ENCODE measurements at regions not wholly inside any gene's neighbourhood (a gene's known extent, or its start where the extent isn't known, plus 50 kb on each side); places are given as distances from the start of the nearest gene placed in this dataset. TPM values are rescaled to one million over a fixed set of nuclear protein-coding genes. Genes with fewer than 3 reads are reported as not detected.
A peak's percentile ranks its signal among the peaks of the same experiment; 100 is the strongest.

DNA sequence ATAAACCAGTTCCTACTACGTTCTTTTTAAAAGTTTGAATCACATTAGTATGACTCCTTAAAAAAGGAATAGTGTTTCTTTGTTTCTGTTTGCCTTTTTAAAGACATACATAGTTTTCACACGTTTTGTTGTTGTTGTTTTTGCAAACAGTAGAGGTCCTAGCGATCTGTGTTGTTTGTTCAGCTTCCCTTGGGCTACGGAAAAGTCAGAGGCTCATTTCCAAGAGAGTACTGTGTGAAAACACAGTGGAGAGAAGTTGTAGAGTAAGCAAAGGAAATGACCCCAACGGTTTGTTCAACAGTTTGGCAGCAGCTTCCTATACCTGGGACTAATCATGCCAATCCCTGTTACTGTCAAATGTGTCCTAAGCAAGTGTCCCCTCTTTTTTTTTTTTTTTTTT, 87.1 kb upstream of the STEAP1 start:
- DNase-seq (ENCODE audit: low read depth): no peak

DNA sequence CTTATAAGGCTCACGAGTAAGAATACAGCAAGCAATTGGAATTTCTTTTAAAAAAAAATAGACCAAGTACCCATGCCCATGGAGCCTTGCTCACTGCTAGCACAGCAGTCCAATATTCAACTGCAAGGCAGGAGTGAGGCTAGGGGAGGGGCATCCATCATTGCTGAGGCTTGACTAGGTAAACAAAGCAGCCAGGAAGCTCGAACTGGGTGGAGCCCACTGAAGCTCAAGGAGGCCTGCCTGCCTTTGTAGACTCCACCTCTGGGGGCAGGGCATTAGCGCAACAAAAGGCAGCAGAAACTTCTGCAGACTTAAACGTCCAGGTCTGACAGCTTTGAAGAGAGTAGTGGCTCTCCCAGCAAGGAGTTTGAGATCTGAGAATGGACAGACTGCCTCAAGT, 84.0 kb upstream of the STEAP1 start:
- DNase-seq (ENCODE audit: low read depth): peak; percentile 50

DNA sequence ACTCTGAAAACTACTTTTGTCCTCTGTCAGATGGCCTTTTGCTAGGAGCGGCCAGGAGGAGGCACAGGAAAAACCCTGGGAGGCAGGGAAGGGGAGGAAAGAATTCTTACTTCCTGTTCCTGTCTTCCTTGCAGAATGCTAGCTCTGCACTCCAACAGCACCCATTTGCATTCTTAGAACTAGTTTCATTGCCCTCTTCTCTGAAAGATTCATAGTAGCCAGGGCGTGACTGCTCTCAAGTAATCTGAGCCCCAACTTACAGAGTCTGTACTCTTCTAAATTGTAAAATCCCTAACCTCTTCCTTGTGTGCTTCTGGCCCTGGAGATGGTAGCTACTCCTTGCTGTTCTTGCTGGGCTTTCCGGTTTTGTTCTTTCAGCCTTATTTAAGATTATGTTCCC, 75.3 kb upstream of the STEAP1 start:
- DNase-seq (ENCODE audit: low read depth): no peak

DNA sequence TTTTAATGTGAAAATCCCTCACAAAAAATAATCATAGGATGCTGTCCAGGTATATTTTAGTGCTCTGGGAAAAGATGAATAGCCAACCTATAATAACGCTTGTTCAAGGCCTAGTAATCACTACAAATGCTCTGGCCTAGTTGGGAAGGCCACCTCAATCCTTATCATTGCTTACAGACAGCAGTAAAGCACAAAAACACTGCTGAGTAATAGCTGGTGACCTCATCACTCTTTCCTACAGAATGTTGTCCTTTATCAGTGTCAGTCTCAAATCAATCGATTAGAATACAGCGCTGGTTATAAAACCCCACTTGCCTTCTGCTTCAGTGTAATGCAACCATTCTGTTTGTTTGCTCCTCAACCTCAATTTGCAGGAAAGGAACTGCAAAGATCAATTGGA, 72.6 kb upstream of the STEAP1 start:
- no peak for DNase-seq (ENCODE audit: low read depth)

DNA sequence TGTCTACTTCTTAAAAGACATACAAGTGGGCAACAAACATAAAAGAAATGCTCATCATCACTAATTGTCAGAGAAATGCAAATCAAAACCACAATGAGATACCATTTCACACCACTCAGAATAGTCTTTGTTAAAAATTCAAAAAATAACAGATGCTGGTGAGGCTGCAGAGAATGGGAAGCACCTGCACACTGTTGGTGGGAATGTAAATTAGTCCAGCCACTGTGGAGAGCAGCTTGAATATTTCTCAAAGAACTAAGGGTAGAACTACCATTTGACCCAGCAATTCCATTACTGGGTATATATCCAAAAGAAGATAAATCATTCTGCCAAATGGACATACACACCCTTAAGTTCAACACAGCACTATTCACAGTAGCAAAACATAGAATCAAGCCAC, 61.8 kb upstream of the STEAP1 start:
- no peak for DNase-seq (ENCODE audit: low read depth)

DNA sequence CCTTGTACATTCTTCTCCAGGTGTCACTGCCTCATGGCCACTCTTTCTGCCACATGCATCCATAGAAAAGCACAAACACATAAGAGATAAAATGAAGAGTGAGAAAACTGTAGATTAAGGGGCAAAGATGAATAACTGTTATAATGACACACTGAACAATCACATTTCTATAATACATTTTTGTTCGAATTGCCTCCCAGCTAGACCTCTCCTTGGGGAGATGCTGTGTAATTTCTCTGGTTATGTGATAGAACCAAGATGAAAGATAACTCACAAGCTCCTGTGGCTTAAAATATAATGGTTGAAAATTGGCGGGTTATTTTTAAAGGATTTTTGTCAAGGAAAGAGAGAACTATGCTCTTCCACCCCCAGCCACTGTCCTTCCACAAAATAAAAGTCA, 60.2 kb upstream of the STEAP1 start:
- DNase-seq (ENCODE audit: low read depth): no peak

Small RNAs in the stretch of these regions (small RNA-seq; reads per million reads assigned to genes)
- not detected for gene RNU6-274P
